SK-N-SH treated with all-trans-retinoic acid at 6 μM for 48 hours (cell line): ENCODE measurements at regions not wholly inside any gene's neighbourhood (a gene's known extent, or its start where the extent isn't known, plus 50 kb on each side); places are given as distances from the start of the nearest gene placed in this dataset.

Experiments used
- ARNTL ChIP-seq: fragments of 450-650 bp; formaldehyde crosslinking; IDR thresholded peaks from 2 replicates; pipeline ENCODE4 v1.5.0; 2020; ENCODE audit warnings: low read depth, mild to moderate bottlenecking, moderate library complexity, borderline replicate concordance
- CREB5 ChIP-seq: fragments of 250-450 bp; sonication (Bioruptor Pico); IDR thresholded peaks from 2 replicates; pipeline ENCODE4 v1.5.1; 2020; ENCODE audit warnings: low read depth, mild to moderate bottlenecking, moderate library complexity
- CSRNP3 ChIP-seq: fragments of 250-450 bp; sonication (Bioruptor Pico); IDR thresholded peaks from 2 replicates; pipeline ENCODE4 v1.5.1; 2021; ENCODE audit warnings: mild to moderate bottlenecking, moderate library complexity
- OSR1 ChIP-seq: fragments of 250-450 bp; sonication (Bioruptor Pico); IDR thresholded peaks from 2 replicates; pipeline ENCODE4 v1.8.0; 2022; ENCODE audit warnings: moderate library complexity, mild to moderate bottlenecking, inconsistent platforms
- RARB ChIP-seq: fragments of 250-450 bp; sonication (Bioruptor Pico); IDR thresholded peaks from 2 replicates; pipeline ENCODE4 v1.8.0; 2021; ENCODE audit warnings: mild to moderate bottlenecking, moderate library complexity
- SNAI2 ChIP-seq: fragments of 250-450 bp; sonication (Bioruptor Pico); IDR thresholded peaks from 2 replicates; pipeline ENCODE4 v1.5.0; 2020; ENCODE audit warnings: mild to moderate bottlenecking, moderate library complexity
- TCF4 ChIP-seq: fragments of 250-450 bp; sonication (Bioruptor Pico); IDR thresholded peaks from 2 replicates; pipeline ENCODE4 v1.8.0; 2021; ENCODE audit warnings: mild to moderate bottlenecking, moderate library complexity, borderline replicate concordance
- TOX ChIP-seq: fragments of 250-450 bp; sonication (Bioruptor Pico); IDR thresholded peaks from 2 replicates; pipeline ENCODE4 v1.8.0; 2021; ENCODE audit warnings: mild to moderate bottlenecking, moderate library complexity, borderline replicate concordance
- TSHZ2 ChIP-seq: fragments of 250-450 bp; sonication (Bioruptor Pico); IDR thresholded peaks from 2 replicates; pipeline ENCODE4 v1.5.0; 2020; ENCODE audit warnings: mild to moderate bottlenecking, moderate library complexity
- ZC3H10 ChIP-seq: fragments of 250-450 bp; sonication (Bioruptor Pico); IDR thresholded peaks from 2 replicates; pipeline ENCODE4 v1.5.1; 2021; ENCODE audit warnings: mild to moderate bottlenecking, moderate library complexity
- ZFP30 ChIP-seq: fragments of 450-650 bp; formaldehyde crosslinking; IDR thresholded peaks from 2 replicates; pipeline ENCODE4 v1.5.0; 2022; ENCODE audit warnings: mild to moderate bottlenecking, moderate library complexity
- ZNF8 ChIP-seq: fragments of 450-650 bp; formaldehyde crosslinking; IDR thresholded peaks from 2 replicates; pipeline ENCODE4 v1.5.0; 2020; ENCODE audit warnings: mild to moderate bottlenecking, moderate library complexity

- TF ChIP-seq TCF4 (CRISPR knock-in tag) (no peak), TOX (CRISPR knock-in tag) (no peak), ZC3H10 (no peak), OSR1 (no peak), RARB (CRISPR knock-in tag) (no peak), ARNTL (no peak), ZNF8 (CRISPR knock-in tag) (no peak), CSRNP3 (no peak), CREB5 (CRISPR knock-in tag) (no peak), TSHZ2 (no peak), SNAI2 (CRISPR knock-in tag) (no peak), ZFP30 (no peak)
Measured at GRCh38 chr4:30462445-30463090, 257.6 kb upstream of the PCDH7 start.
